ENCODE measurements at regions not wholly inside any gene's neighbourhood (a gene's known extent, or its start where the extent isn't known, plus 50 kb on each side); places are given as distances from the start of the nearest gene placed in this dataset.

- TF ChIP-seq POLR2A (IDR thresholded peaks at IDR 0.05) (no peak), CTCF (IDR thresholded peaks at IDR 0.05) (no peak)
Measured at GRCh38 chr2:234313558-234313957, 183.3 kb downstream of the ARL4C start.
